ENCODE measurements at regions not wholly inside any gene's neighbourhood (a gene's known extent, or its start where the extent isn't known, plus 50 kb on each side); places are given as distances from the start of the nearest gene placed in this dataset.
A peak's percentile ranks its signal among the peaks of the same experiment; 100 is the strongest.

- Histone ChIP-seq H3K9me3 (ENCODE audit: control insufficient read depth in 4 of 4, low read length in 3 of 4) (no peaks in the 10 kb centered on the region), H3K27ac (ENCODE audit: low read depth in 1 of 2, low read length in 2 of 2) (peak overlapping the region; percentile 84 to 88), H3K4me3 (ENCODE audit: low read depth in 1 of 3, low read length in 3 of 3) (no peak overlapping the region), H3K4me1 (ENCODE audit: control insufficient read depth in 4 of 4, insufficient read depth in 4 of 4, low read length in 3 of 4) (peaks cover 11 to 39% (median 36%) of the 10 kb centered on the region in 4 donors), H3K9ac (ENCODE audit: low read depth in 1 of 2, low read length in 2 of 2) (peak overlapping the region in 1 of 2 donors; percentile 80), H3K36me3 (ENCODE audit: control insufficient read depth in 4 of 4, insufficient read depth in 3 of 4, low read depth in 1 of 4, low read length in 3 of 4) (no peaks in the 10 kb centered on the region), H3K27me3 (ENCODE audit: control insufficient read depth in 4 of 4, insufficient read depth in 4 of 4, low read length in 3 of 4) (no peaks in the 10 kb centered on the region)
- peak; percentile 49 for TF ChIP-seq FOXA2 (IDR thresholded peaks at IDR 0.05)
- TF ChIP-seq EGR1 (IDR thresholded peaks at IDR 0.05; ENCODE audit: low read depth in 2 of 2): peak in 1 of 2 donors; percentile 48
- TF ChIP-seq MAX (IDR thresholded peaks at IDR 0.05): peak; percentile 78
- TF ChIP-seq ZBTB33 (IDR thresholded peaks at IDR 0.05): no peak
- peak; percentile 56 for TF ChIP-seq FOXA1 (IDR thresholded peaks at IDR 0.05)
- peak in 1 of 2 donors; percentile 10 for TF ChIP-seq GABPA (IDR thresholded peaks at IDR 0.05 in 1 of 2, conservative IDR thresholded peaks at IDR 0.05 in 1 of 2)
- peak; percentile 94 to 96 for TF ChIP-seq HNF4A (conservative IDR thresholded peaks at IDR 0.05)
- TF ChIP-seq RAD21 (IDR thresholded peaks at IDR 0.05): peak in 1 of 2 donors; percentile 38
- peak; percentile 85 for TF ChIP-seq HNF4G (IDR thresholded peaks at IDR 0.05)
- peak; percentile 70 for TF ChIP-seq SP1 (IDR thresholded peaks at IDR 0.05)
- no peak for TF ChIP-seq CTCF (IDR thresholded peaks at IDR 0.05; ENCODE audit: low read depth, low read length, missing input control)
- TF ChIP-seq RXRA (IDR thresholded peaks at IDR 0.05): peak; percentile 66 to 72
- TF ChIP-seq YY1 (IDR thresholded peaks at IDR 0.05): peak; percentile 19
- no peak for TF ChIP-seq ATF3 (IDR thresholded peaks at IDR 0.05)
- 38% methylated on average over 5 of the region's 5 CpGs for WGBS
- no peak for DNase-seq (ENCODE audit: low spot score)
Measured at GRCh38 chr5:173826428-173827350, 61.5 kb upstream of the CPEB4 start.

DNA sequence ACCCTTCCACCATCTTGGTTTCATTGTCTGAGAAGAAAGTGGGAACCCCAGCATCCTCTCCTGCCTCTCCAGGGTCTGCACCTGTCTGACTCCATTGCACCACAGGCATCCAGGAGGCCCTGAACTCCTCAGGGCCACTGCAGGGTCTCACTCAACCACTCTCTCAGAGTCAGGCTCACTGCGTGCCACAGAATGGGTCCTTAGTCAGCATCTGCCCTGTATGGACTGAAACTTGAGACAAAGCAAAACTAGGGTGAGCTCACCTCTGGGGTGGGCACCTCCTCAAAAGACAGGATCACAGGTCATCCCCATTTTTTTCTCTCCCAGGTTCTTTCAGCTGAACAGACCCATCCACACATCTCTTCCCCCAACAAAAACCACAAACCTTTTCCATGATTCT lies 59.2 kb upstream of the CPEB4 start:
- H3K36me3 ChIP-seq (ENCODE audit: control insufficient read depth in 4 of 4, insufficient read depth in 3 of 4, low read depth in 1 of 4, low read length in 3 of 4): no peaks in the 10 kb centered on the region
- no peak for DNase-seq (ENCODE audit: low spot score)
- peaks cover 8 to 32% (median 31%) of the 10 kb centered on the region in 4 donors for H3K4me1 ChIP-seq (ENCODE audit: control insufficient read depth in 4 of 4, insufficient read depth in 4 of 4, low read length in 3 of 4)
- no peak overlapping the region for H3K9ac ChIP-seq (ENCODE audit: low read depth in 1 of 2, low read length in 2 of 2)
- no peak overlapping the region for H3K27ac ChIP-seq (ENCODE audit: low read depth in 1 of 2, low read length in 2 of 2)
- no peak overlapping the region for H3K4me3 ChIP-seq (ENCODE audit: low read depth in 1 of 3, low read length in 3 of 3)
- H3K27me3 ChIP-seq (ENCODE audit: control insufficient read depth in 4 of 4, insufficient read depth in 4 of 4, low read length in 3 of 4): no peaks in the 10 kb centered on the region
- H3K9me3 ChIP-seq (ENCODE audit: control insufficient read depth in 4 of 4, low read length in 3 of 4): no peaks in the 10 kb centered on the region
- no peak for TF ChIP-seq EGR1 (IDR thresholded peaks at IDR 0.05; ENCODE audit: low read depth in 2 of 2)
- no peak for TF ChIP-seq SP1 (IDR thresholded peaks at IDR 0.05)
- no peak for TF ChIP-seq HNF4A (conservative IDR thresholded peaks at IDR 0.05)
- TF ChIP-seq CTCF (IDR thresholded peaks at IDR 0.05; ENCODE audit: low read depth, low read length, missing input control): no peak
- no peak for TF ChIP-seq HNF4G (IDR thresholded peaks at IDR 0.05)
- TF ChIP-seq RAD21 (IDR thresholded peaks at IDR 0.05): no peak
- no peak for TF ChIP-seq ZBTB33 (IDR thresholded peaks at IDR 0.05)
- TF ChIP-seq GABPA (IDR thresholded peaks at IDR 0.05 in 1 of 2, conservative IDR thresholded peaks at IDR 0.05 in 1 of 2): no peak
- no peak for TF ChIP-seq ATF3 (IDR thresholded peaks at IDR 0.05)
- no peak for TF ChIP-seq MAX (IDR thresholded peaks at IDR 0.05)
- TF ChIP-seq NR2F2 (IDR thresholded peaks at IDR 0.05): no peak
- TF ChIP-seq FOXA1 (IDR thresholded peaks at IDR 0.05): no peak
- TF ChIP-seq TAF1 (conservative IDR thresholded peaks at IDR 0.05): no peak
- no peak for TF ChIP-seq RXRA (IDR thresholded peaks at IDR 0.05)
- WGBS: 98% methylated on average over 1 of the region's 1 CpG

All from liver (tissue), 8 donors.